ENCODE measurements at regions not wholly inside any gene's neighbourhood (a gene's known extent, or its start where the extent isn't known, plus 50 kb on each side); places are given as distances from the start of the nearest gene placed in this dataset.
"Not testable (repeated sequence)": the region's sequence is repeated elsewhere in the genome, so short reads cannot be mapped to it uniquely, and the experiment has no call there.

- not testable (repeated sequence) for H3K4me3 ChIP-seq (ENCODE audit: low read depth, low read length)
These were observed 211.3 kb downstream of the SPATA31A1 start for GRCh38 chr9:39566782-39567181.

- not testable (repeated sequence) for H3K4me3 ChIP-seq (ENCODE audit: low read depth, low read length)
These were observed 211.9 kb downstream of the SPATA31A1 start for GRCh38 chr9:39567396-39567795.

- not testable (repeated sequence) for H3K4me3 ChIP-seq (ENCODE audit: low read depth, low read length)
These were observed 213.4 kb downstream of the SPATA31A1 start for GRCh38 chr9:39568900-39569299.

- H3K4me3 ChIP-seq (ENCODE audit: low read depth, low read length): not testable (repeated sequence)
These were observed 217.9 kb downstream of the SPATA31A1 start for GRCh38 chr9:39573024-39574022.

- not testable (repeated sequence) for H3K4me3 ChIP-seq (ENCODE audit: low read depth, low read length)
These were observed 223.5 kb downstream of the SPATA31A1 start for GRCh38 chr9:39579000-39579399.

- H3K4me3 ChIP-seq (ENCODE audit: low read depth, low read length): not testable (repeated sequence)
These were observed 225.8 kb downstream of the SPATA31A1 start for GRCh38 chr9:39581296-39581695.

- H3K4me3 ChIP-seq (ENCODE audit: low read depth, low read length): not testable (repeated sequence)
These were observed 227.4 kb downstream of the SPATA31A1 start for GRCh38 chr9:39582677-39583412.

GRCh38 chr9:39583413-39583747, 227.9 kb downstream of the SPATA31A1 start:
- H3K4me3 ChIP-seq (ENCODE audit: low read depth, low read length): not testable (repeated sequence)

GRCh38 chr9:39585233-39585632, 229.8 kb downstream of the SPATA31A1 start:
- not testable (repeated sequence) for H3K4me3 ChIP-seq (ENCODE audit: low read depth, low read length)

- H3K4me3 ChIP-seq (ENCODE audit: low read depth, low read length): no peak overlapping the region
These were observed 232.5 kb downstream of the SPATA31A1 start for GRCh38 chr9:39587844-39588499.

GRCh38 chr9:39588500-39589137, 233.2 kb downstream of the SPATA31A1 start:
- no peak overlapping the region for H3K4me3 ChIP-seq (ENCODE audit: low read depth, low read length)

GRCh38 chr9:39604089-39604488, 248.6 kb downstream of the SPATA31A1 start:
- H3K4me3 ChIP-seq (ENCODE audit: low read depth, low read length): not testable (repeated sequence)

GRCh38 chr9:39611449-39612231, 256.2 kb downstream of the SPATA31A1 start:
- H3K4me3 ChIP-seq (ENCODE audit: low read depth, low read length): not testable (repeated sequence)

GRCh38 chr9:39616480-39616879, 261.0 kb downstream of the SPATA31A1 start:
- H3K4me3 ChIP-seq (ENCODE audit: low read depth, low read length): not testable (repeated sequence)

GRCh38 chr9:39624048-39624447, 268.6 kb downstream of the SPATA31A1 start:
- H3K4me3 ChIP-seq (ENCODE audit: low read depth, low read length): not testable (repeated sequence)

- not testable (repeated sequence) for H3K4me3 ChIP-seq (ENCODE audit: low read depth, low read length)
These were observed 276.6 kb downstream of the SPATA31A1 start for GRCh38 chr9:39632071-39632470.

GRCh38 chr9:39649029-39649428, 293.6 kb downstream of the SPATA31A1 start:
- H3K4me3 ChIP-seq (ENCODE audit: low read depth, low read length): not testable (repeated sequence)

- H3K4me3 ChIP-seq (ENCODE audit: low read depth, low read length): not testable (repeated sequence)
These were observed 301.6 kb downstream of the SPATA31A1 start for GRCh38 chr9:39656960-39657603.

- H3K4me3 ChIP-seq (ENCODE audit: low read depth, low read length): not testable (repeated sequence)
These were observed 307.6 kb downstream of the SPATA31A1 start for GRCh38 chr9:39663020-39663419.

GRCh38 chr9:39663713-39664112, 308.2 kb downstream of the SPATA31A1 start:
- H3K4me3 ChIP-seq (ENCODE audit: low read depth, low read length): not testable (repeated sequence)
